Renal pelvis (tissue), 1 donor: ENCODE measurements at regions not wholly inside any gene's neighbourhood (a gene's known extent, or its start where the extent isn't known, plus 50 kb on each side); places are given as distances from the start of the nearest gene placed in this dataset.
"Not testable (repeated sequence)": the region's sequence is repeated elsewhere in the genome, so short reads cannot be mapped to it uniquely, and the experiment has no call there.

Experiments
- DNase-seq: peaks from one replicate; pipeline ENCODE4 v3.0.0-alpha.2; 2013

DNA sequence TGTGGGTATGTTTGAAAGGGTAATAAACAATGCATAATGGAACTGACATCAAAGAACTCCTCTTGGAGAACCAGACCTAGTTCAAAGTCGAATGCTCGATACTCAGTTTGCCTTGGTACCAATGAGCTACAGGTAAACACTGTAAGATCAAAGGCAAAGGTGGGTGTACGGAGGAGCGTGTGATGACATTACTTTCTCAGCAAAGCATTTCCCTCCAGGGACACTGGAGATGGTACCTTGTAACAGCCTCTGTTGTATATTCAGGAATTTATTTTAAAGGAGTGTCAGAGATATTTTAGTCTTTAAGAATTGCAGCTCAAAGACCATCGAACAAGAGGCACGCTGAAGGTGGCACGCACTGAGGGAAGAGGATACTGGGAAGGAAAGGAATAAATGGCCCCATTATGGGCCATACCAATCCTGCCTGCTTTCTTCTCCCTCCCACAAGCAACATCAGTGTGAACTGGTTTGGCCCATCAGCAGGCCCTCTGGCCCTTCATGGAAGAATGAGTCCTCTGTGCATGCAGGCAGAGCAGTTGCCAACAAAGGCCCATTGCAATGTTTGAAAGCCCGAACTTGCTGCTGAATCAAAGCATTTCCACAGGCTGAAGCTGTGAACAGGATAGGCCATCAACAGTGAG, 410.2 kb downstream of the ACTL7B start:
- no peak for DNase-seq

DNA sequence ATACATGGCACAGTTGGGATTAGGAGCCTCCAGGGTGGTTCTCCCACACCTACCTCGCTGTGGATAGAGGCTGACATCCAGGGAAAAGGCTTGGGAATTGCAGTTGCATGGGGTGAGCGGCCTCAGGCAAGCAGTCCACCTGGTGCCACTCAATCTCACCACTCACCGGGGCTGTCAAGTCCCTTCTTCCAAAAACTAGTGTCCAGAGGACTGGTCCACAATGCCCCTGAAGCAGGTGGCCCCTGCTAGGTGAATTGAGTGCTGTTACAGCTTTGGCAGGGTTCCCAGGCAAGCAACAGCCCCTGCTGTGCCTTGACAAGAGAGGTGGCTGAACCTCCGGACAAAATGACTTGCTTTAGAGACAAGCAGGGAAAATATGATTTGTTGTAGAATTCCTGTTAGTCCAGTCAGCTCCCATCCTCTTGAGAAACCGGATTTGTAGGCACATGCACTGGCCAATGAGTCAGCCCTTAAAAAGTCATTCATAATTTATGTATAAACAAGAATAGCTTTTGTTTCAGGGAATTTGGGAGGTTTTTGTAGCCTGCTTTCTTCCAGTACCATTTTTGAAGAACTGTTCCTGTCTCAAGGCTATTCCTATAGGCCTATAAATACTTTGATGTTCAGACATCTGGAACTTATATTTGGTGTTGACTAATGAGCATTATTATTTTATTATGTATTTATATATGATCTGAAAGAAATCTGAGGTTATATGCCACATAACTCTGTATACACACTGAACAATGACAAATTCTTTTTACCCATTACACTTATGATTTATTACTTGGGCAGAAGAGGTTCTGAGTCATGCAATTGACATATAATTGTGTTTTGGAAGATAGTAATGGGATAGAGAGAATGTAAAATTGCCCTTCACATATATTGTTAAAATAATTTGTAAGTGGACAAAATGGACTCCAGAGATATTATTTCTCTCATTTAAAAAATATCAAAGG, 411.1 kb downstream of the ACTL7B start:
- DNase-seq = no peak

DNA sequence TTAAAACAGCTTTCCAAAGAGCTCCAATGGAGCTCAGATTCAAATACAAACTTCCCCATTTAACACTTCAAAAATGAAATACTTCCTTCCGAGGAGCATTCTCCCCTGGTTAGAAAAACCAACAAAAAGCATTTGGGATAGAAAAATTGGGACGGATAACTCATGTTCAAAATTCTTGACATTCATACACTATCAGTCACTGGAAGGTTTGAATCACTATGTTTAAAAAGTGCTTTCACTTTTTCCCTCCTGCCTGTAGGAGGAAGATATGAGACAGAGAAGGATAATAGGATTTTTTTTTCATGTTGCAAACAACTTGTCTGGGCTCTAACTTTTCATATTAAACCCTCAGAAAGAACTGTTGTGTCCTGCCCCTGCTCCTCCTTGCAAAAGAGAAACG, 412.0 kb downstream of the ACTL7B start:
- no peak for DNase-seq

DNA sequence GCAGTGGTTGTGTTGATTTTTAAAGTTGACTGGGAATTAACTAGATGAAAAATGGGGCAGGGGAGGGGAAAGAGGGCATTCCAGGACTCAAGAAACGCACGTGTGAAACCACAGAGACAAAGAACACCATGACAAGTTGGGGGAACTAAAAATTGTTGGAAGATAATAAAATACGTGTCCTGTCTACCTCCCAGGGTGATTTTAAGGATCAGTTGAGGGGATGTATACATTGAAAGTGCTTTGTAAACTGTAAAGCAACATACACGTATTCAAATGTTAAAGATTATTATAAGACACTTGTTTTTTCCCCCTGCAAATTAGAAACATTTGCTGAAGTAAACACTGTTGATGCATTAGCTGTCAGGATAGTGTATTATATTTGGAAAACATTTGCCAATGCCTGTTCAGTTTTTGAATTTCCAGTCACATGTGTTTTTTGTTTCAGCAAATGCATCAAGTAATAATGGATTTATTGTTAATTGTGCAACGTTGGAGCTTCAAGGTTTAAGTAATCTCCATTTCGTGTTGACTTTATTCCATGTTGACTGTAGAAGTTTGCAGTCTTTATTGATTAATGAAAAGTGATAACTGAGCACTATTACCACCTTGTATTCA, 412.7 kb downstream of the ACTL7B start:
- no peak for DNase-seq

DNA sequence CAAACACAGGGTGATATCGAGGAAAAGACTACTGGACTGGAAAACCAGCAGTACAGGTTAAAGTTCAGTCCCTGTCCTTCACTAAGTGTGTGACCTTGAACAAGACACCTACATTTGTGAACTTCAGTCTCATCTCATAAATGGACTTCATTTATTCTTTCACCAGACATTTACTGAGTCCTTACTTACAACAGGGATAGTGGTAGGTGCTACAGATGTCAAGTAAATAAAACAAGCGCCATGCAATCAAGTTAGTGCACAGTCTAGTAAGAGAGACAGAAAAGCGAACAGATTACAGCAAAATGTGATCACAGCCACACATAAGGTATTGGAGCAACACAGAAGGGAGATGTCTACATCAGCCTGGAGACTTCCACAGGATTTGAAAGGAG, 413.2 kb downstream of the ACTL7B start:
- DNase-seq = no peak

DNA sequence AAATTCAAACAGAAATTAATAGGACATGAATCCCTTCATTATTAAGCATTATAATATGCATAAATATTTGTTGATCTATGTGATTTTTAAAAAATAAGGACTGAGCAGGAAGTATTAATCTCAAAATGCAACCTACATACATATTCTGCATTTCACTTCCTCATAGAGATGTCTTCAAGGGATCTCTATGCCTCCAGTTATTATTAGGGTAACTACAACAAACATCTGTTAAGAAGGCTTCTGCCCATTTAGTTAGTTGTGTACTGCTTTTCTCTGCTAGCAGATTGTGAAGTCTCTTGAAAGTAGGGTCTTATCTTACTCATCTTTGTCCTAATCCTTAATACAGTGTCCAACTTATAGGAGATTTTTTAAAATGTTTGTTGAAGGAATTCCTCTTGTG, 414.1 kb downstream of the ACTL7B start:
- DNase-seq = no peak

DNA sequence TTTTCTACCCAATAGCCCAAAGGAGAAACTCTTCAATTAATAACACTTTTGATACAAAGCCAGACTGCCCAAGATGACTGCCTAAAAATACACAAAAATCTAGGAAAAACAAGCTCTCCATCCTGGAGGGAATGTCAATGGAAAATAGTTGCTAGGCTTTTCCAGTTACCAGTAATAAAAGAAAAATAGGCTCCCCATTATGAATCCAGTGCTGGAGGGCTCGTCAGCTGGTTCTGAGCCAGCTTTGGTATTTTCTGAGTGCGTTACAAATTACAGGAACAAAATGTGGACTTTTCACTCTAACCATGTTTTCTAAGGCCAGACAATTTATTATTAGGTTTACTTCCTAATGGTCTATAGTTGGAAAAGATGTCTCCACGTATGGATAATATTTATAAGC, 414.5 kb downstream of the ACTL7B start:
- no peak for DNase-seq

DNA sequence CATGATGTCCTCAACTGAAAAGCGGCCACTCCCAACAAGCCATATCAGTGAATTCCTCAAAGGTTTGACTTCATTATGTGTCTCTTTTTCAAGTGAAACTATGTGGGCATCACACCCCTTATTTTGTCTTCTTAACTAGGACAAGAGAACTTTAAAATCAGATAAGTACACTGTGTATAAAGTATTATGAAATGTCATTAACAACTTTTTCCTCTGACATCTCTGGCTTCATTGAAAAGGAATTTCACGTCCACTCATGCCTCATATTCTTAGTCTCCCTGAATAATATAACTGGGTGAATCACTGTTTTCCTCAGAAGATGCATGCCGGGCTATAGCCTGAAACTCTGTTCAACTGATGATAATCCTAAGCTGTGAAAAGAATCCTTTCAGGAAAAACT, 415.8 kb downstream of the ACTL7B start:
- no peak for DNase-seq

DNA sequence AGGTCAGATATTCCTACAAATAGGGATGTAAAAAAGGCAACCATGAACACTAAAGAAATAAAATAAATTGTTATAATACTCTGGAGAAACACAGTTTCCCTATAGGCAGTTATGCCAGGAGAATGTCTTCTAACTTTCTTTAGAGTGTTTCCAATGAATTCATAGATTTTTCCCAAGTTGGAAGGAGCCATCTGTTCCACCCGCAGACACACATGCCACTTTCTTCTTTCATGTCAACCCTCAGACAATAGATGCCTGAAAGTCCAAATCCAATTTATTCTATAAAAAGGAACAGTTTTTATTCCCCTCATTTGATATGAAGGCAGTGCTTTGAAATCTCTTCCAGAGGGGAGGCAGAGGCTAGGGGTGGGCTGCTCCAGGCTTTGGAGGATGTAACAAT, 418.1 kb downstream of the ACTL7B start:
- DNase-seq = no peak

DNA sequence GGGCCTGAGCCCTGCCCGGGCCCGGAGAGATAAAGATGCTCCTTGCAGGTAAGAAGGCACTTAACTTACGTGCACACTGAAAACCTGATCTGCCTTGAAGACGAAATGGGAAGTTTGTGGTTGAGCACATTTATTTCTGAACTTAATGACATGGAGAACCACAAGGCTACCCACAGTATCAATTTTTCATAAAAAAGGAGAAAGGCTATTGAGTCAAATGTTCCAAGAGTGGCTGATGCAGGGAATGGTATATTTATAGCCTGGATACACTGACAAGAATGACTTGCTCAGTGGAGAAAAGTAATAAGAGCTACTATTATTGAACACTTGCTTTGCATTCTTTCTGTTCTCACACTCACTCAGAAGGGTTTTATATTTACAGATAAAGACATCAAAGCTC, 419.3 kb downstream of the ACTL7B start:
- DNase-seq = no peak

DNA sequence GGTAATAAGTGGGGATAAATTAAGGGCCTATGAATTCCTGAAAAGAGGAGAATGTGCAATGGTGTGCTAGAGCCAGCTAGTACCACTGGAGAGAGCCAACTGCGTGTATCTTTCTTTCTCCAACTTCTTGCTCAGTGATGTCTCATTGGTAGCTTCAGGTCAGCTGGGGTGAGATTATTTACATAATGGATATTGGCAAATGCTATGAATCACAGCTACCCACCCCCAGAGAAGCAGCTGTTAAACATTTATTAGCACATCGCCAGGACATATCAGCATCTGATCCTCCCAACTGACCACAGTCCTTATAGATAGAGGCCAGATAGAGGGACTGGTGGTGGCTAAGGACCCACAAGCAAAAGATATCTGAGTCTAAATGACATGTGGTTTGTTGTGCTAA, 421.3 kb downstream of the ACTL7B start:
- no peak for DNase-seq

DNA sequence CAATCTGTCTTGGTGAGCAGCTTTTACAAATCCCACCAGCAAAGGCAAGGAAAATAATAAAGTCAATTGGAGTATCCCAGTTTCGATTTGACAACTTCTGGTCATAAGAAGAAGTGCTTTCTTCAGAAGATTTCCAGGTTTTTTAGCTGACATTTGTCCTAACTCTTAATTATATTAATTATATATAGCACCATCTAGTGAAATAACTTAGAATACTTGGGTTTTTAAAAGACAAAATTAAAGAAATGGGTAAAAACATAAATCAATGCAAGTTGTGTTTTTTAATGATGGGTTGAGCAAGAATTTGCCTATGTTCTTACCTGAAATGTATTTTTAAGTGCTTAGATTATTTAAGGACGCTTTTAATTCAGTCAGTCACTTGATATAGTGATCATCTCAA, 421.8 kb downstream of the ACTL7B start:
- no peak for DNase-seq

DNA sequence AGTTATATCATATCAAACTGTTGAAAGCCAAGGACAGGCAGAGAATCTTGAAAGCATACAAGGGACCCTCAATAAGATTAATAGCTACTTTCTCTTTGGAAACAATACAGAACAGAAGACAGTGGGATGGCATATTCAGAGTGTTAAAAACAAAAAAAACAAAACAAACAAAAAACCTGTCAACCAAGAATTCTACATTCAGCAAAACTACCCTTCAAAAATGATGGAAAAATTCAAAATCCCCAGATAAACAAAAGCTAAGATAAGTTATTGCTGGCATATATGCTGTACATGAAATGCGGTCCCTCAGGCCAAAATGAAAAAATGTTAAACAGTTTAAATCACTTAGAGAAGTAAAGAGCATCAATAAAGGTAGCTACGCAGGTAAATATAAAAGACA, 425.1 kb downstream of the ACTL7B start:
- no peak for DNase-seq

DNA sequence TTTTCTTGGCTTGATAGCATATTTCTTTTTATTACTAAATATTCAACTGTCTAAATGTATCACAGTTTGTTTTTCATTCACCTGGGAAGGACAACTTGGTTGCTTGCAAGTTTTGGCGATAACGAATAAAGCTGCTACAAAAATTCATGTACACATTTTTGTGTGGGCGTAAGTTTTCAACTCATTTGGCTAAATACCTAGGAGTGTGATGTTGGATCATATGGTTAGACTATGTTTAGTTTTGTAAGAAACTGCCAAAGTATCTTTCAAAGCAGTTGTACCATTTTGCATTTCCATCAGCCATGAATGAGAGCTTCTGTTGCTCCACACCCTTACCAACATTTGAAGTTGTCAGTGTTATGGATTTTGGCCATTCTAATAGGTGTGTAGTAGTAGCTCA, 428.0 kb downstream of the ACTL7B start:
- DNase-seq = no peak

DNA sequence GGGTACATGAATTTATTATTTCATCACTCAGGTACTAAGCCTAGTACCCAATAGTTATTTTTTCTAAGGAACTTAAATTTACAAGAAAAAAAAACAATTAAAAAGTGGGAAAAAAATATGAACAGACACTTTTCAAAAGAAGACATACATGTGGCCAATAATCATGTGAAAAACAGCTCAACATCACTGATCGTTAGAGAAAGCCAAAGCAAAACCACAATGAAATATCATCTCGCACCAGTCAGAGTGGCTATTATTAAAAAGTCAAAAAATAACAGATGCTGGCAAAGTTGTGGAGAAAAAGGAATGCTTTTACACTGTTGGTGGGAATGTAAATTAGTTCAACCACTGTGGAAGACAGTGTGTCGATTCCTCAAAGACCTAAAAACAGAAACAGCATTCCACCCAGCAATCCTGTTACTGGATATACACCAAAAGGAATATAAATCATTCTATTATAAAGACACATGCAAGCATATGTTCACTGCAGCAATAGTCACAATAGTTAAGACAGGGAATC, 429.3 kb downstream of the ACTL7B start:
- not testable (repeated sequence) for DNase-seq

DNA sequence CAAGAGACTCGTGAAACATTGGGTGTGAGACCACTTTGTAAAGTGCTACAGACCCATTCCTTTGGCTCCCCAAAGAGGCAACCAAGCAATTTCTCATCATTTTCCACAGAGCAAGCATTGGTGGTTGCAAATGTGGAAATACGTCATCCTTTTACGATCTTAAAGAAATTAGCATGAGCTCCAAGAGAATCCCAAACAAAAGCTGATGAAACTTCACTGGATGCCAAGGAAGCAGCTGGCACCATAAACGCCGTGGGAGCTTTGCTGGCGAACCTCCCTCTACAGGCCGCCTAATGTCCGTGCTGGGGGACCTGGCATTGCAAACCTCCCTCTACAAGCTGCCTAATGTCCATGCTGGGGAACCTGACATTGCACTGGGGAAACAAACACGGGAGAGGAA, 432.4 kb downstream of the ACTL7B start:
- no peak for DNase-seq

DNA sequence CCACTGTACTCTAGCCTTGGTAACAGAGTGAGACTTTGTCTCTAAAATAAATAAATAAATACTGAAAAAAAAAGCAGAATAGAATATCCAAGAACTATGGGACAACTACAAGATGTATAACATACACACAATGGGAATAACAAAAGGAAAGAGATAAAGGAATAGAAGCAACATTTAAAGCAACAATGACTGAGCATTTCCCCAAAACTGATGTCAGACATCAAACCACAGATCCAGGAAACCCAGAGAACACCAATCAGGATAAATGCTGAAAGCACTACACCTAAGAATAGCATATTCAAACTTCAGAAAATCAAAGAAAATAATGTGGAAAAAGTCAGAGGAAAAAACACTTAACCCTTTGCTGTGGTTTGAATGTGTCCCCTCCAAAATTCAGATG, 436.4 kb downstream of the ACTL7B start:
- DNase-seq = no peak

DNA sequence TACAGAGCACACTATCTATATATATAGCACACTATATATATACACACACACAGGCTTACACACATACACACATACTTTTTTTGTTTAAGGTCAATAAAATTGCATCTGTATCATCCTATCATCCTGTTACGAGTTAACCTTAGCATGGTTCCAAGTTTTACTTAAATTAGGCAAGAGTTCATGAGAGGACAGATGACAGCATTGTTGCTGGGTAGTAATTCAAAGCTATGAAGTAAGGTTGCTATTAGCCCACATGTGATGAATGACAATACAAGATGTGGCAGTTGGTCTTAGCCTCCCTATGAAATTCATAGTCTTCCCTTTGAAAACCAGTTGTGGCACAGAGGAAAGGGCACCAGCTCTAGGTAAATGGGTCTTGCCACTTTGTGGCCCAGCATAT, 438.1 kb downstream of the ACTL7B start:
- DNase-seq = no peak

DNA sequence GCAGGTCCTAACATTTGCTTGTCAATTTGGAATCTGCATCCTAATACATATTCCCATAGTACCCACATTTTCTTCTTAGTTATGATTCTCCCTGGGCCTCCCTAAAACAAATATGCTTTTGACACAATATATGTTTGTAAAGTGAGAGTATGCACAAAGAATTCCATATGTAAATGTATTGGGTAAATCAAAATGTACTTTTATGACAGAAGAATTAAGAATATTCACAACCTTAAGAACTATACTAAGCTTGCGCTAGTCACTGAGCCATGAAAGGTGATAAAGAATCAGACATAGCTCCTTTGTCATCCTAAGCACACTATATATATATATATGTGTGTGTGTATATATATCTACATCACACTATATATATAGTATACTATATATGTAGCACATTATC, 438.5 kb downstream of the ACTL7B start:
- DNase-seq = no peak

DNA sequence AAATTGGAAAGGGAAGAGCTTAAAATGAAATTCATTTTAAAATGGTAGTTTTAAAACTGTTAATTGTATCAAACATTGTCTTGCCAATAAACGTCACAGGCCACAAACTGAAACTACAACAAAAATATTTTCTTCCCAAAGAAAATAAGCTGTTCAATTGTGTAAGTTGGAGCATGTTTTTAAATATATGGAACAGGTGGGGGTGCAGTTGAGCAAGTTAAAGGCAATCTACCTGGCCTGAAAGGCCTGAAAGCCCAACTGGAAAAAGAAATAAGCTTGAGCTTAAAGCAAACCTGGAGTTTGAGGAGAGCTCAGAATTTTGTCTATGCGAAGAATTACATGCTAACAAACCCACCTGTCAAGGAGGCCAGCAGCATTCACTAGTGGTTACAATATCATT, 439.5 kb downstream of the ACTL7B start:
- DNase-seq = no peak

DNA sequence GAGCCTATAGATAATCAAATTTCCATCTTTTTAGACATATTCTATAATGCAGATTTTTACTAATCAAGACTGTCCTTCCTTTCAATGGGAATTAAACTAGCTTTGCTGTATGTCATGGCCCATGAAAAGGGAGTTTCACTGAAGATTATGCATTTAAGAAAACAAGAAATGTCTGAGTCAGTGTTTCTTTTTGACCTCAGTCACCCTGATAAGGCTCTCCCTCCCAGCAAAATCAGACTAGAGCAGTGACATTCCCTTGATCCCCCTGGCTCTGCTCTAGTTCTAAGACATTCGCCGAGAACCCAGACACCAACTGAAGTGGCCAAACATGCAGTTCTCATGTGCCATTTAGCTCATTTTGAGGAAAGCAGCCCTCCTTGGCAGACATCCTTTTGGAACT, 442.0 kb downstream of the ACTL7B start:
- no peak for DNase-seq

DNA sequence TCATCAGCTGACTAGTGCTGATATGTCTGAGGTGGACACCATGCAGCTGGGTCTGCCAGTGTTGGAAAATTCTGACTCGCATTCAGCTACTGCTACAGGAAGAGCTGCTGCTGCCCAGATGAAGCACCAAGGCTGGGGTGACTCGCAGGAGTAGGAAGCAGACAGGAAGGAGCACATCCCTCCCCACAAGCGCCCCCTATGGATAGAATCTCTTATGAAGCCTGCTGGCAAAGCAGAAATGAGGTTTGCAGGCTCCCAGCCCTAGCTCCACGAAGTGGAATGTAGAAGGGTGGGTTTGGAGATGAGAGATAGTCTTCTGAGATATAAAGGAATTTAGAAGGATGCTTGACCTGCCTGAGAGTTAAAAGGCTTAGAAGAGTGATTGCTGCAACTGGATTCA, 443.0 kb downstream of the ACTL7B start:
- DNase-seq = no peak

DNA sequence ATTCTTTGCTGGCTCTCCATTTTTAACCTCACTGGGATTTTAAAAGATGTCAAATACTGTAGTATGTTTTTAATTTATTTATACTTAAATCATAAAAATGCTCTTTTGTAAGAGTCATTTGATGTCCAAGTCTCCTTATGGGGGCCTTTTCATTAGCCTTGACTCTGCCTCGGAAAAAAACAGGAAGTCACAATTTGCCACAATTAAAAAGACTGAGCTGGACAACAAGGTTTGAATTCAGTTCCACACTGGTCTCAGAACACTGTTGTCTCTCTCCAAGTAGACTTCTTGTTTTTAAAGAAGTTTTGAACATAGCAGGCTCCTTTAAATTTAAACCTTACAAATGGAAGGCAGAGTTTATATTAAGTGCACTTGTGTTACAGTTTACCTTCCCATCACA, 444.2 kb downstream of the ACTL7B start:
- DNase-seq = no peak
